HepG2 (cell line): ENCODE measurements at regions not wholly inside any gene's neighbourhood (a gene's known extent, or its start where the extent isn't known, plus 50 kb on each side); places are given as distances from the start of the nearest gene placed in this dataset.

ENCODE experiments used
- DDIT3 ChIP-seq: sonication (generic); formaldehyde crosslinking; IDR thresholded peaks from 2 replicates; pipeline ENCODE4 v1.4.0; 2020; ENCODE audit warnings: mild to moderate bottlenecking, missing genetic modification reagents
- HIVEP1 ChIP-seq: sonication (generic); formaldehyde crosslinking; IDR thresholded peaks from 2 replicates; pipeline ENCODE4 v1.4.0; 2020; ENCODE audit warnings: mild to moderate bottlenecking, missing genetic modification reagents
- MAFF ChIP-seq: IDR thresholded peaks from 2 replicates; pipeline ENCODE4 v1.6.1; 2011; ENCODE audit warnings: low read depth, low read length, improper control_type of control experiment
- MAFK ChIP-seq, 2 experiments: IDR thresholded peaks in 1 of 2; conservative IDR thresholded peaks in 1 of 2; 2 replicates each; pipeline ENCODE4 v1.6.1; 2011; ENCODE audit warnings: improper control_type of control experiment in 2 of 2, low read length in 2 of 2
- PRDM4 ChIP-seq: sonication (generic); formaldehyde crosslinking; IDR thresholded peaks from 2 replicates; pipeline ENCODE4 v1.9.0; 2021; ENCODE audit warnings: missing genetic modification reagents, borderline replicate concordance
- SIN3B ChIP-seq: fragments of 150-350 bp; IDR thresholded peaks from 2 replicates; pipeline ENCODE4 v1.6.1; 2014; ENCODE audit warnings: low read length
- ZNF652 ChIP-seq: IDR thresholded peaks from 2 replicates; pipeline ENCODE4 v1.6.1; 2016; ENCODE audit warnings: low read depth, borderline replicate concordance
- ZNF724P ChIP-seq: sonication (generic); formaldehyde crosslinking; IDR thresholded peaks from 2 replicates; pipeline ENCODE4 v1.8.0; 2022; ENCODE audit warnings: missing genetic modification reagents, borderline replicate concordance
- ZNF780A ChIP-seq: sonication (generic); formaldehyde crosslinking; IDR thresholded peaks from 2 replicates; pipeline ENCODE4 v1.8.0; 2022; ENCODE audit warnings: mild to moderate bottlenecking, missing genetic modification reagents, moderate library complexity
- ZSCAN31 ChIP-seq: sonication (generic); formaldehyde crosslinking; IDR thresholded peaks from 2 replicates; pipeline ENCODE4 v1.5.0; 2020; ENCODE audit warnings: low read depth, mild to moderate bottlenecking, missing genetic modification reagents
- TF ChIP-seq, protein P1 (sequence below): sonication (generic); formaldehyde crosslinking; IDR thresholded peaks from 2 replicates; pipeline ENCODE4 v1.4.0; 2020; ENCODE audit warnings: missing genetic modification reagents, borderline replicate concordance
- TF ChIP-seq, protein P2 (sequence below): fragments of 450-650 bp; IDR thresholded peaks from 2 replicates; pipeline ENCODE4 v1.6.1; 2017; ENCODE audit warnings: mild to moderate bottlenecking

DNA sequence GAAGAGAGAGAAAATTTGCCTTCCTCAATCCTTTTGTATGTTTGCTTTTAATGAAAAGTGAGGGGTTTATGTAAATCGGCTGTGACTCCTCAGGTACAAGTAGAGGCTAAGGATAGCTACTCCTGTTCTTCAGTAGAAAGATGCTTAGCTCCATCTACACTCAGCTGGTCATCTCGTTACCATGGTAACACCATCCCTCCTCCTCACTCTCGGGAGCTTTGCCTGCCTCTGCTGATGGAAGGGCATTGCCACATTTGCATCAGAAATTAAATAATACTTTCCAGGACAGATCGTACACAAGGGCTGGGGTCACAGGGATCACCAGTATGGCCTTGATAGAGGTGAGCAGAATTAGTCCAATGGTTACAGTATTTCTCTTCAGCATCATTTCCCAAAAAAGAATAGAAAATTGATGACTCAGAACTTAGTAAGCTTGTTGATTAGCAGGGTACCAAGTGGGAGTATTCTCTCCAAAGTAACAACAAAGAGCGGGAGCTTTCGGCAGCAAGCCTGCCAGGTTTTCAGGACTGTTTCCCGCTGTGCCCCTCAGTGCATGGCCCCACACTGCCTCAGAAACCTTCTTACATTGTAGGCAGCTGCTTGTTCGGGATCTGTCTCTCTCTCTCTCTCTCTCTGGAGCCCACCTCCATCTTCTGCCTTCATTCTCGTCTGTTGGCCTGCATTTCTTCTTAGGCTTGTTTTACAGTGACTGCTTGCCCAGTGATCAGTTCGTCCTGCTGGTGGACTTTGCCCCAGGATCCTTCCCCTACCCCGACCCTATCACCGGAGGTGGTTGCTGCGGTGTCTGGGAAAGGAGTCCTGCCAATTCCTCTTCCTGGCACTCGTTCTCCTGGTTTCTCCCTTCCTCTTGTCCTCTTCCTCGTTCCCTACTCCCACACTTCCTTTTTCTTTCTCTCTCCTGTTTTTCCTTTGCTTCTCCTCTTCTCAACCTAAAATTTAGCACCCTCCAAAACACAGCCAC, 51.9 kb upstream of the SNAPC3 start (continued):
- TF ChIP-seq ZSCAN31 (CRISPR knock-in tag) (no peak), ZNF724P (no peak), PRDM4 (no peak), ZNF780A (CRISPR knock-in tag) (no peak), DDIT3 (CRISPR knock-in tag) (no peak), MAFF (peak; percentile 74), HIVEP1 (CRISPR knock-in tag) (no peak), SIN3B (no peak), ZNF652 (no peak), MAFK (conservative IDR thresholded peaks at IDR 0.05 in 1 of 2, IDR thresholded peaks at IDR 0.05 in 1 of 2; ENCODE audit: low read length in 2 of 2) (peak; percentile 83 to 89)
- TF ChIP-seq, protein P1, sequence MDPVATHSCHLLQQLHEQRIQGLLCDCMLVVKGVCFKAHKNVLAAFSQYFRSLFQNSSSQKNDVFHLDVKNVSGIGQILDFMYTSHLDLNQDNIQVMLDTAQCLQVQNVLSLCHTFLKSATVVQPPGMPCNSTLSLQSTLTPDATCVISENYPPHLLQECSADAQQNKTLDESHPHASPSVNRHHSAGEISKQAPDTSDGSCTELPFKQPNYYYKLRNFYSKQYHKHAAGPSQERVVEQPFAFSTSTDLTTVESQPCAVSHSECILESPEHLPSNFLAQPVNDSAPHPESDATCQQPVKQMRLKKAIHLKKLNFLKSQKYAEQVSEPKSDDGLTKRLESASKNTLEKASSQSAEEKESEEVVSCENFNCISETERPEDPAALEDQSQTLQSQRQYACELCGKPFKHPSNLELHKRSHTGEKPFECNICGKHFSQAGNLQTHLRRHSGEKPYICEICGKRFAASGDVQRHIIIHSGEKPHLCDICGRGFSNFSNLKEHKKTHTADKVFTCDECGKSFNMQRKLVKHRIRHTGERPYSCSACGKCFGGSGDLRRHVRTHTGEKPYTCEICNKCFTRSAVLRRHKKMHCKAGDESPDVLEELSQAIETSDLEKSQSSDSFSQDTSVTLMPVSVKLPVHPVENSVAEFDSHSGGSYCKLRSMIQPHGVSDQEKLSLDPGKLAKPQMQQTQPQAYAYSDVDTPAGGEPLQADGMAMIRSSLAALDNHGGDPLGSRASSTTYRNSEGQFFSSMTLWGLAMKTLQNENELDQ, result no peak
- TF ChIP-seq, protein P2, sequence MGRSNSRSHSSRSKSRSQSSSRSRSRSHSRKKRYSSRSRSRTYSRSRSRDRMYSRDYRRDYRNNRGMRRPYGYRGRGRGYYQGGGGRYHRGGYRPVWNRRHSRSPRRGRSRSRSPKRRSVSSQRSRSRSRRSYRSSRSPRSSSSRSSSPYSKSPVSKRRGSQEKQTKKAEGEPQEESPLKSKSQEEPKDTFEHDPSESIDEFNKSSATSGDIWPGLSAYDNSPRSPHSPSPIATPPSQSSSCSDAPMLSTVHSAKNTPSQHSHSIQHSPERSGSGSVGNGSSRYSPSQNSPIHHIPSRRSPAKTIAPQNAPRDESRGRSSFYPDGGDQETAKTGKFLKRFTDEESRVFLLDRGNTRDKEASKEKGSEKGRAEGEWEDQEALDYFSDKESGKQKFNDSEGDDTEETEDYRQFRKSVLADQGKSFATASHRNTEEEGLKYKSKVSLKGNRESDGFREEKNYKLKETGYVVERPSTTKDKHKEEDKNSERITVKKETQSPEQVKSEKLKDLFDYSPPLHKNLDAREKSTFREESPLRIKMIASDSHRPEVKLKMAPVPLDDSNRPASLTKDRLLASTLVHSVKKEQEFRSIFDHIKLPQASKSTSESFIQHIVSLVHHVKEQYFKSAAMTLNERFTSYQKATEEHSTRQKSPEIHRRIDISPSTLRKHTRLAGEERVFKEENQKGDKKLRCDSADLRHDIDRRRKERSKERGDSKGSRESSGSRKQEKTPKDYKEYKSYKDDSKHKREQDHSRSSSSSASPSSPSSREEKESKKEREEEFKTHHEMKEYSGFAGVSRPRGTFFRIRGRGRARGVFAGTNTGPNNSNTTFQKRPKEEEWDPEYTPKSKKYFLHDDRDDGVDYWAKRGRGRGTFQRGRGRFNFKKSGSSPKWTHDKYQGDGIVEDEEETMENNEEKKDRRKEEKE, result no peak
